Ecto neural progenitor cell (in vitro differentiated cells): ENCODE measurements at regions not wholly inside any gene's neighbourhood (a gene's known extent, or its start where the extent isn't known, plus 50 kb on each side); places are given as distances from the start of the nearest gene placed in this dataset.

Experiments used
- DNase-seq: peaks from one replicate; pipeline ENCODE4 v3.0.0-alpha.2; 2018; ENCODE audit warnings: low spot score

GRCh38 chr4:149121023-149121404 lies 678.8 kb upstream of the NR3C2 start:
- DNase-seq, result no peak

DNA sequence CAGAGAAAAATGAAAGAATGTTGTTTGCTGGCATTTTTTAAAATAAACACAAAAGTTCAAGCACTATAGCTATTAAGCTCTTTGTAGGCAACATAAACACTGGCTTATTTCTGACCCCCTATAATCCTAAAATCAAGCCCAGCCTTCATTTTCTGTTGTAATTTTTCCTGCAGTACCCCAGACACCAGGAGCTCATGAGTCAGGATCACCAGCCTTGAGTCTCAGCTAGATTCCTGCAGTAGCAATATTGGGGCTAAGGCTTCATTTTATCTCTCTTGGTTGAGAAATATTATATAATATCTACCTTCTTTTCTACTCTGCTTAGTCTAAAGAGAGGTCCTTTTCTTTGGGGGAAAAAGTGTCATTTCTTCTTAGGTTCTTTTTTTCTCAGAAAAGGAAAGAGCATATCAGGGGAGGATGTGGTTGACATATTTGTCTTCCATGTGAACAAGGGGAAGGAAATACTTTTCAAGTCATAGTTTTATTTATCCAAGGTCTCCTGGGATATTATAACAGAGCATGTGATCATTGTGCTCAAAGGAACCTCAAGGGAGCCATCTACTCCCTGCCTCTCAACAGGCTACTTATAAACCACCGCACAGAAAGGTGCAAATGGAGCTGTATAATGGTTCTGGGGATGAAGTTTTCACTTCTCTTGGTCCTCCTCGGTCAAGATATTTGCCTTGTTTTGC lies 678.3 kb upstream of the NR3C2 start:
- DNase-seq, result no peak

DNA sequence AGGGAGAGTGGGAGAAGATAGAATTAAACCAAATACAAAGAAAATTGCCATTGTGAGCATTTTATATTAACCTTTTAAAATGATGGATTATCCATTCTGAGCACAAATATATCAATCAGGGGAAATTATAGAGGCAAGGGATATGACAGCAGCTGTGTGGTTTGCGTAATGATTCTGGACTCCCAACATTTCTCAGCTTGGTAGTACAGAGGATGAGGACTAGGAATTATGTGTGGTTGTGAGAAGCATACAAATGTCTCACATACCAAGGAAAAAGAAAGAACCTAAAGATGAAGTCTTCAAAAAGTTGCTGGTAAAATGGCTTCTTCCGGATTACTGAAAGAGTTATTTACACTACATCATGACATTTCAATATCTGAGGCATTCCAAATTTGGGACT lies 674.6 kb upstream of the NR3C2 start:
- no peak for DNase-seq

DNA sequence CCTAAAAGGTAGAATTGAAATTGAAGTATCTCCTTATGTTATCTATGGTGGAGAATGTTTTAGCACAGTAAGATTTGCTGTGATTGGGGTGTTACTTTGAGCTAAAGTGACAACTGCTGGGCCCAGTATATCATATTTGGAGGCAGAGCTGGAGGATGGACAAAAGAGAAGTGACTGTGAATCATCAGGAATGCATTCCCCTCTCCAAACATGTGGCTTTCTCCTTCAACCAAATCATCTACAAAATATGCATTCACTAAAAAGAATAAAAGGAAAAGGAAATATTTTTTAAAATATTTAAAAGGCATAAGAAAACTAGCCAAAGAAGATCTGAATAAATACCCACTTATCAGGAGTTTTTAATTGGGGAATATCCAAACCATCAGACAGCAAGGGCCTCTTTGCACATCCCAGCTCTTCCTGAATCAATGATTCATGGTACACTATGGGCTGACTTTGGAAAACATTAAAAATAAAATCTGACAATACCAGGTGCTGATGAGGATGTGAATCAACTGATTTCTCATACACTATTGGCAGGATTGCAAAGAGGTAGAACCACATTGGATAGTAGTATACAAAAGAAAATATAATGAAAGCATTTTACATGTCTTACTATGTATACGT lies 671.7 kb upstream of the NR3C2 start:
- DNase-seq, result no peak

DNA sequence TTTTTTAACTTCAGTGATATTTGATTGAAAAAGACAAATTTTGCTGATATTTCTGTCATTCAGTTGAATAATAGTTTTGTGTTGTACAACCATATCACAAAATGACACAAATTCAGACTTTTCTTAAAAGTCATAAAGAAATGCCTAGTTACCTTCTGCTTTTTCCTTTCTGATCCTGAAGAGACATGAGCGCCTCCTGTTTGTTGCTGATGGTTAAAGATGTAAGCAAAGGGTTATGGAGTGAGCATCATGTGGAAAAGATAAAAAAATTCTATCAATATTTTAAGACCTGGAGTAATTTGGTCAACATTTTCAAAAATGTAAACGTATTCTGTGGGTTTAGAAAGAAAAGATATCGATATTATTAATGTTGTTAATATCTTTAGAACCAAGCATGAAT lies 669.9 kb upstream of the NR3C2 start:
- no peak for DNase-seq

- DNase-seq, result no peak
Observed at GRCh38 chr4:149110481-149110880, 668.3 kb upstream of the NR3C2 start.

DNA sequence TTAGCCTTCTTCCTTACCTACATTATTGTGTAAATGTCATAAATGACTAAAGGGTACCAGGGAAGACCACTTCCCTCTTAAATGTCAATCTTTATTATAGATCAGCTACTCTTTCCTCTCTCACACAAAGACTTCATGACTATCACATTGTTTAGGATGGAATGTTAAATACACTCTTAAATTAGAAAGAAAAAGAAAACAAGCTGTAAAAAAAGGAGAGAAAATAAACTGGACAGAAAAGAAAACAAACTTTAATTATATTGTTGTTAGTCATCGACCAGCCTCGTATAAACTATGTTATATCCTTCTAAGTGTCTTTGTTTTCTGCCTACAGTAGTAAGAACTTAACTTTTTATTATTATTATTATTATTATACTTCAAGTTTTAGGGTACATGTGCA lies 666.4 kb upstream of the NR3C2 start:
- no peak for DNase-seq

GRCh38 chr4:149102765-149103164 lies 660.6 kb upstream of the NR3C2 start:
- DNase-seq, result no peak

DNA sequence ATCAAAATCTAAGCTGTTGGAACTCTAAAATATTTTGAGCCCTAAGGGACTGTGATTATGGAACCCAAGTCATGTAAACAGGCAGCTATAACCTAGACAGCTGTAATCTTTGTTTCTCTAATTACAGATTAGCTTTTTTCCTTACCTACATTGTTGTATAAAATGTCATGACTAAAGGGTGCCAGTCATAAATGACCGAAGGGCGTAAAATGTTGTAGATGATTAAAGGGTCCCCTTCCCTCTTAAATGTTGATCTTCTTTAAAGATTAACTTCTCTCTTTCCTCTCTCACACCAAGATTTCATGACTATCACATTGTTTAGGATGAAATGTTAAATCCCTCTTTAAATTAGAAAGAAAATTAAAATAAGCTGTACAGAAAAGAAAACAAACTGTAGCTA lies 659.4 kb upstream of the NR3C2 start:
- DNase-seq, result no peak

GRCh38 chr4:149095811-149096210 lies 653.6 kb upstream of the NR3C2 start:
- DNase-seq, result no peak

GRCh38 chr4:149095001-149095400 lies 652.8 kb upstream of the NR3C2 start:
- no peak for DNase-seq

DNA sequence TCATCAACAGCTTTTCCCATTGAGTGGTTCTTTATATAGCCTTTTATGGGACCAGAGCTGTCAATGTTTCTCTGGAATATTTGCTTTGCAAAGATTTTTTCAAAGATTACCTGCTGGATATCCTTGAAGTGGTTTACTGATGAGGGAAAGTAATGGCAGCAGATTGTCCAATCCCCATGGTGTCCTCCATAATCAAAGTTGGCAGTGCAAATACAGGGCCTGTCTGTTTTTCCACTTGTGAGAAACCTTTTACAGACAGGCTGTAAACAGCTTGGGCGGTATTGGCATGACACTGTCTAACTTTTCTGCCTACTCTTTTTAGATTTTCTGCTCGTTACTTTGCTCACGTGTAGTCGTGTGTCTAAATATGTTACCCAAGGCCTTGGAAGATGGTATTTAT lies 641.9 kb upstream of the NR3C2 start:
- no peak for DNase-seq

GRCh38 chr4:149077181-149077580 lies 635.0 kb upstream of the NR3C2 start:
- no peak for DNase-seq

DNA sequence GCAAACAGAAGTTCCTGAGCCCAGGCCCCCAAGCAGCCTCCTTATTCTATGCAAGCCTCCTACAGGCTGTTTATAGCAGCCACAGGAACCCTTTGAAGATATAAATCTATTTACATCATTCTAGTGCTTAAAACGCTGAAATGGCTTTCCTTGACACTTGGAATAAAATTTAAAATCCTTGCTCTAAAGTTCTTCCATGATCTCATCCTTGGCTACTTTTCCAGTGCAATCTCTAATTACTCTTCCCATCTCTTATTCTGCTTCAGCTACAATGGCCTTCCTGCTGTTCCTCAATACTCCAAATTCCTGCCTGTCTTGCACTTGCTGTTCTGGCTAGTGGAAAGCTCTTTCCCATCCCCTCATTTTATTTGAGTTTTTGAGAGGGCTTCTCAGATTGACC lies 634.2 kb upstream of the NR3C2 start:
- no peak for DNase-seq

- DNase-seq, result no peak
Observed at GRCh38 chr4:149072384-149072783, 630.2 kb upstream of the NR3C2 start.

GRCh38 chr4:149065753-149066152 lies 623.5 kb upstream of the NR3C2 start:
- no peak for DNase-seq

- DNase-seq, result no peak
Observed at GRCh38 chr4:149062997-149063396, 620.8 kb upstream of the NR3C2 start.

- no peak for DNase-seq
Observed at GRCh38 chr4:149057594-149057993, 615.4 kb upstream of the NR3C2 start.

- no peak for DNase-seq
Observed at GRCh38 chr4:149056615-149057014, 614.4 kb upstream of the NR3C2 start.

GRCh38 chr4:149055624-149056023 lies 613.4 kb upstream of the NR3C2 start:
- DNase-seq, result no peak

- no peak for DNase-seq
Observed at GRCh38 chr4:149050840-149051239, 608.6 kb upstream of the NR3C2 start.

GRCh38 chr4:149048451-149049143 lies 606.4 kb upstream of the NR3C2 start:
- no peak for DNase-seq

DNA sequence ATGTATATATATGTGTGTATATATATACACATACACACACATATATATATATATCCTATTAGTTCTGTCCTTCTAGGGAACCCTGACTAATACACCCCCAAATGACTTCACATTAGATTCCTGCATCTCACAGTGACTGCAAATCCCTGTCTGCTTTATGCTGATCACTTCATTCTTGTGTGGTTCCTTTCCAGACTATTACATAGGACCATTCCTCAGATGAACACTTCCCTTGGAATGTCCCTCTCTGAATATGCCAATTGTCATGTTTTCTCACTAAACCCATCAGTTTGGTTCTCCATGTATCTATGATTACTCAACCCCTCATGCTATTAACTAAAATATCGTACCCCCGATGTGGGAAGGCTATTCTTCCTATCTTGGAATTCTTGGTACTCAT lies 605.2 kb upstream of the NR3C2 start:
- no peak for DNase-seq

GRCh38 chr4:149045731-149046130 lies 603.5 kb upstream of the NR3C2 start:
- no peak for DNase-seq
